Ectodermal cell (in vitro differentiated cells): ENCODE measurements at regions not wholly inside any gene's neighbourhood (a gene's known extent, or its start where the extent isn't known, plus 50 kb on each side); places are given as distances from the start of the nearest gene placed in this dataset.
"Not testable (repeated sequence)": the region's sequence is repeated elsewhere in the genome, so short reads cannot be mapped to it uniquely, and the experiment has no call there.

Experiments
- H3K27ac ChIP-seq: 2 replicates; pipeline ENCODE4 v1.7.0; 2013; ENCODE audit warnings: mild to moderate bottlenecking, low read depth, low read length; ENCODE audit not compliant: insufficient read depth, poor library complexity, severe bottlenecking
- H3K27me3 ChIP-seq: 2 replicates; pipeline ENCODE4 v1.7.0; 2013; ENCODE audit warnings: mild to moderate bottlenecking, low read length; ENCODE audit not compliant: insufficient read depth, control insufficient read depth, poor library complexity, severe bottlenecking
- H3K36me3 ChIP-seq: one replicate; pipeline ENCODE4 v1.7.0; 2013; ENCODE audit warnings: low read length; ENCODE audit not compliant: control insufficient read depth, insufficient read depth
- H3K4me1 ChIP-seq: one replicate; pipeline ENCODE4 v1.7.0; 2013; ENCODE audit warnings: low read length; ENCODE audit not compliant: control insufficient read depth, insufficient read depth
- H3K4me3 ChIP-seq: 2 replicates; pipeline ENCODE4 v1.7.0; 2013; ENCODE audit warnings: low read depth, low read length, control low read depth; ENCODE audit not compliant: insufficient read depth
- H3K9me3 ChIP-seq: 2 replicates; pipeline ENCODE4 v1.7.0; 2013; ENCODE audit warnings: mild to moderate bottlenecking, low read length, moderate library complexity; ENCODE audit not compliant: control insufficient read depth
- WGBS, 2 experiments: methylation state at CpG; one replicate each; pipeline ENCODE4 v1.1.7; 2013; ENCODE audit warnings: missing lambda C conversion rate in 2 of 2; 5-methylcytosine and 5-hydroxymethylcytosine counted together

GRCh38 chr11:70895366-70895670 is 357.1 kb downstream of the SHANK2 start:
- 94% methylated on average over 11 of the region's 11 CpGs for WGBS, 2 experiments

DNA sequence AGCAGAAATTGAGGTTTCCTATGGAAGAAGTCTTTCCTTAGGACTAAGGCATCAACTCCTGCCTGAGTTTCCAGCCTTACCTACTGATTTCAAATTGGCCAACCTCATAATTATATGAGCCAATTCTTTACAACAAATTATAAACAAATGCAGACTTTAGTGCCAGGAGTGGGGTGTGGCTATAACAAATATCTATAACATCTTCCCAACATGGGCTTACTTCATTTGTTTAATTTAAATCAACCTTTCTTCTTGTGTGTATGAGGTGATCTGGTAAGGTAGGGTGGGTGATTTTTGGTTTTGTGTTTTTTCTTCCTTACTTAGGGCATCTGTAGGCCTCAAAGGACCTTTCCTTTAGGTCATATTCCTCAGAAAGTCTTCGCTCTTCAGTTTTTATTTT is 354.9 kb downstream of the SHANK2 start:
- Histone ChIP-seq H3K4me3 (no peak overlapping the region), H3K27me3 (no peaks in the 10 kb centered on the region), H3K36me3 (no peaks in the 10 kb centered on the region), H3K4me1 (peaks cover 10% of the 10 kb centered on the region), H3K9me3 (no peaks in the 10 kb centered on the region), H3K27ac (no peak overlapping the region)
- WGBS, 2 experiments: no CpG with 5 or more reads among the region's 1 CpG

More at GRCh38 chr11:70895366-70895670, 357.1 kb downstream of the SHANK2 start:
- Histone ChIP-seq H3K4me1 (peaks cover 16% of the 10 kb centered on the region), H3K27ac (no peak overlapping the region), H3K9me3 (no peaks in the 10 kb centered on the region), H3K27me3 (no peaks in the 10 kb centered on the region), H3K4me3 (no peak overlapping the region), H3K36me3 (no peaks in the 10 kb centered on the region)

DNA sequence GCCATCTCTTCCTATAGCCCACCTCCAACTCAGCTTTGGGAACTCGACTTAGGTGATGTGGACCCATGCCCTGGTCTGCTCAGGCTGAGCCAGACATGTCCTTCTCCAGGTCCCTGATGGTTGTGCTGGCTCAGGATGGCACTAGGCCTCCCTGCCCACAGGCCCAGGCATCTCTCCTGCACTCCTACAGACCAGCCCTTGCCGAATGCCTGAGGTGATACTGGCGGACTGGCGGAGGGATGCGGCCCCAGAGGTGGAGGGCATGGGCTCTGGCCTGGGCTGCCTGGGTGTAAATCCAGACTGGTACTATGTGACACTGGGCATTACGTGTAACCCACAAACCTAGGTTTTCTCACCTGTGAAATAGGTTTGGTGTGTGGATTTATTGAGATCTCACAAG is 352.8 kb downstream of the SHANK2 start:
- Histone ChIP-seq H3K4me3 (no peak overlapping the region), H3K27me3 (no peaks in the 10 kb centered on the region), H3K27ac (no peak overlapping the region), H3K36me3 (no peaks in the 10 kb centered on the region), H3K4me1 (peaks cover 3% of the 10 kb centered on the region), H3K9me3 (no peaks in the 10 kb centered on the region)
- 97 to 99% methylated on average over 6 of the region's 6 CpGs for WGBS, 2 experiments

- Histone ChIP-seq H3K4me3 (no peak overlapping the region), H3K4me1 (peaks cover 3% of the 10 kb centered on the region), H3K36me3 (no peaks in the 10 kb centered on the region), H3K27me3 (no peaks in the 10 kb centered on the region), H3K27ac (no peak overlapping the region), H3K9me3 (no peaks in the 10 kb centered on the region)
- 60 to 71% methylated on average over 4 of the region's 4 CpGs for WGBS, 2 experiments
Observed at GRCh38 chr11:70900540-70900939, 351.8 kb downstream of the SHANK2 start.

GRCh38 chr11:70901951-70902521 is 350.3 kb downstream of the SHANK2 start:
- Histone ChIP-seq H3K9me3 (no peaks in the 10 kb centered on the region), H3K4me3 (no peak overlapping the region), H3K27ac (no peak overlapping the region), H3K4me1 (peaks cover 10% of the 10 kb centered on the region), H3K27me3 (no peaks in the 10 kb centered on the region), H3K36me3 (no peaks in the 10 kb centered on the region)
- WGBS, 2 experiments: 93% methylated on average over 15 of the region's 15 CpGs

- H3K4me3 ChIP-seq, H3K27me3 ChIP-seq, H3K9me3 ChIP-seq, H3K27ac ChIP-seq, H3K36me3 ChIP-seq: not testable (repeated sequence)
- 92 to 96% methylated on average over 8 of the region's 8 CpGs for WGBS, 2 experiments
- H3K4me1 ChIP-seq: peaks cover 14% of the 10 kb centered on the region
Observed at GRCh38 chr11:70903229-70903628, 349.1 kb downstream of the SHANK2 start.

- no peak overlapping the region for H3K4me3 ChIP-seq
- peak overlapping the region; percentile 40 for H3K27ac ChIP-seq
- H3K9me3 ChIP-seq: no peaks in the 10 kb centered on the region
- H3K4me1 ChIP-seq: peaks cover 11% of the 10 kb centered on the region
- WGBS, 2 experiments: 93 to 94% methylated on average over 12 of the region's 12 CpGs
- H3K27me3 ChIP-seq: no peaks in the 10 kb centered on the region
- no peaks in the 10 kb centered on the region for H3K36me3 ChIP-seq
Observed at GRCh38 chr11:70906101-70906500, 346.3 kb downstream of the SHANK2 start.

DNA sequence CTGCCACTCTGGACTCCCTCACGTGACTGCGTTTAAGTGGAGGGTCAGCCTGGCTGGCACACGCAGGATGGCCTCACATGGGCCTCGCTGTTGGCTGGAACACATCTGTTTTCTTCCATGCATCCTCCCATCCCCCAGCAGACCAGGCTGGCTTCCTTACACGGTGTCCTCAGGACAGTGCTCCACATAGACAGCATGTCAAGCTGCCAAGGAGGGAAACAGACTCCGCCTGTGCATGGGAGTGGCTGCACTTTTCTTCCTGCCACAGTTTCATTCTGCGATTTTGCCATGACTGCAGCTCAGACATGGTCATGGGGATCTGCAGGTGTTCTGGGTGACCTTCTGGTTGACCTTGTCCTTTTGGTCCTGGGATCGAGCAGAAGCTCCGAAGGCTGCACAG is 344.2 kb downstream of the SHANK2 start:
- Histone ChIP-seq H3K4me1 (peaks cover 11% of the 10 kb centered on the region), H3K36me3 (no peaks in the 10 kb centered on the region), H3K4me3 (no peak overlapping the region), H3K27me3 (no peaks in the 10 kb centered on the region), H3K27ac (no peak overlapping the region), H3K9me3 (no peaks in the 10 kb centered on the region)
- 82 to 84% methylated on average over 9 of the region's 9 CpGs for WGBS, 2 experiments

DNA sequence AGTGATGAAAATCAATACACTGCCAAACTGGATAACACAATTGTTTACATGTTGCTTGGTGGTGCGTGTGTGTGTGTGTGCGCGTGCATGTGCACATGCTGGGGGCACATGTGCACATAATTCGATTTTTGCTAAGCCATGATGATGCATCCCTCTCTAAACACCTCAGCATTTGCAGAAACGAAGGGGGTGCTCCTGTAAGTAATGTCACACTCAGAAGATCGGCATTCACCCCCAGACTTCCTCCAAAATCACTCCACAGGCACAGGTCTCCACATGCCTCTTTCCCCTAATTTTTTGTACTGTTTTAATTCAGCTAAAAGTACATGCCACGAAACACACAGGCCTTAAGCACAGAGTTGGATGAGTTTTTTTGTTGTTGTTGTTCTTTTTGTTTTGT is 341.5 kb downstream of the SHANK2 start:
- Histone ChIP-seq H3K4me1 (peaks cover 18% of the 10 kb centered on the region), H3K4me3 (no peak overlapping the region), H3K27ac (no peak overlapping the region), H3K27me3 (no peaks in the 10 kb centered on the region), H3K9me3 (no peaks in the 10 kb centered on the region), H3K36me3 (no peaks in the 10 kb centered on the region)
- 79 to 84% methylated on average over 7 of the region's 7 CpGs for WGBS, 2 experiments

GRCh38 chr11:70912226-70912840 is 340.0 kb downstream of the SHANK2 start:
- Histone ChIP-seq H3K4me1 (peaks cover 8% of the 10 kb centered on the region), H3K36me3 (no peaks in the 10 kb centered on the region), H3K4me3 (no peak overlapping the region), H3K27me3 (no peaks in the 10 kb centered on the region), H3K9me3 (no peaks in the 10 kb centered on the region), H3K27ac (no peak overlapping the region)
- WGBS, 2 experiments: 87 to 88% methylated on average over 11 of the region's 11 CpGs
